ENCODE measurements at regions not wholly inside any gene's neighbourhood (a gene's known extent, or its start where the extent isn't known, plus 50 kb on each side); places are given as distances from the start of the nearest gene placed in this dataset.
"Not testable (repeated sequence)": the region's sequence is repeated elsewhere in the genome, so short reads cannot be mapped to it uniquely, and the experiment has no call there.

DNA sequence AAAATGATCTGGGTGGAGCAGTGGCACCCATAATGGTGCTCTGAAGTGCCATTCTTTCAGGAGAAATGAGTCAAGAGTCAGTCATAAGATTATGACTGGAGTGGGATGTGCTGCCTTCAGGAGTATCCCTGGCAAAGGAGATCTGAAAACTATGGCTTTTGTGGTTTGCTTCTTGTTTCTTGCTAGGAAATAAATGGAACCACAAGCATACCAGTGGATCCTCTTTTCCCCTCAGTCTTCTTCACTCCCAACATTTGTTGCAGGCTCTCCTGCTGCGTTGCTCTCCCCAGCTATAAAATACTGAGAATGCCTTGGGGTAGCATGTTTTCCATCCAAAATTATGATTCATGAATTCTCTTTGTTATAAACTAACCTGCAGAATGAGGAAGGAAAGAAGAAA lies 199.1 kb downstream of the NNT start:
- Histone ChIP-seq H3K36me3 (ENCODE audit: control insufficient read depth in 2 of 2, extremely low read depth in 1 of 2, insufficient read depth in 2 of 2, low read length in 2 of 2) (no peaks in the 10 kb centered on the region), H2AFZ (ENCODE audit: control insufficient read depth, low read length) (peak overlapping the region; percentile 15), H3K27me3 (ENCODE audit: control insufficient read depth, extremely low read depth, insufficient read depth, low read length) (no peaks in the 10 kb centered on the region), H3K4me1 (ENCODE audit: control insufficient read depth, extremely low read depth, insufficient read depth, low read length) (peaks cover 13% of the 10 kb centered on the region), H3K4me2 (ENCODE audit: control insufficient read depth, extremely low read depth, insufficient read depth, low read depth, low read length) (peak overlapping the region; percentile 18), H3K79me2 (ENCODE audit: control insufficient read depth, insufficient read depth, low read length) (no peaks in the 10 kb centered on the region), H4K20me1 (ENCODE audit: control insufficient read depth, extremely low read depth, insufficient read depth, low read length) (no peaks in the 10 kb centered on the region), H3K27ac (ENCODE audit: control insufficient read depth, insufficient read depth, low read length) (peak overlapping the region; percentile 55), H3K9me3 (ENCODE audit: control insufficient read depth, low read depth, low read length) (no peaks in the 10 kb centered on the region), H3K9ac (ENCODE audit: control insufficient read depth, extremely low read depth, insufficient read depth, low read length) (no peak overlapping the region), H3K4me3 (ENCODE audit: control insufficient read depth in 2 of 3, extremely low read depth in 1 of 3, insufficient read depth in 2 of 3, low read depth in 1 of 3, low read length in 3 of 3) (no peak overlapping the region), H3K9me1 (ENCODE audit: control insufficient read depth, extremely low read depth, insufficient read depth, low read length) (no peaks in the 10 kb centered on the region)
- peak; percentile 93 for FAIRE-seq
- no peak for TF ChIP-seq EZH2 (IDR thresholded peaks at IDR 0.05; ENCODE audit: low read length)
- TF ChIP-seq CTCF (optimal IDR thresholded peaks at IDR 0.05 in 1 of 3, IDR thresholded peaks at IDR 0.05 in 1 of 3, conservative IDR thresholded peaks at IDR 0.05 in 1 of 3; ENCODE audit: extremely low read depth in 1 of 3, insufficient read depth in 2 of 3, low read length in 3 of 3), result no peak
- DNase-seq (ENCODE audit: low read depth, low spot score), result peak; percentile 50
- dilution Hi-C loops (cut with MboI; ENCODE audit: extremely low pct_ligation_motif_present, low sequenced_read_pairs), result no loop called here

DNA sequence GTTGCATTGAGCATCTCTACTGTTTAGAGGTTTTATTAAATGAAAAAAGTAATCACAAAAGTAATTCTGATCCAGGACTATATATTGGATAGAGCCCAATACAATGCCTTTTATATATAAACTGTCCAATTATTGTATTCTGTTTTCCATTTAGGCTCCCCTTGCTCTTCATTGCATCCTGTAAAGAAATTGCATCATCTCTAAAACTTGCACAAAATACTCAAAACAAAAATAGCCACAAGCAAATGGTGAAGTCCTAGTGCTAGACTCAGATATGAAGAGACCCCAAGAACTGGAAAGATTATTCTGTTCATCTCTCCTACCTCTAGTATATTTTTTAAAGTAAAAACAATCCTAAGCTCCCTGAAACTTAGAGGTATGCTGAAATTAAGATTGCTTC lies 195.8 kb downstream of the NNT start:
- no peak for FAIRE-seq
- H4K20me1 ChIP-seq (ENCODE audit: control insufficient read depth, extremely low read depth, insufficient read depth, low read length), result no peaks in the 10 kb centered on the region
- no peaks in the 10 kb centered on the region for H3K9me3 ChIP-seq (ENCODE audit: control insufficient read depth, low read depth, low read length)
- H3K27ac ChIP-seq (ENCODE audit: control insufficient read depth, insufficient read depth, low read length), result no peak overlapping the region
- H2AFZ ChIP-seq (ENCODE audit: control insufficient read depth, low read length), result no peak overlapping the region
- dilution Hi-C loops (cut with MboI; ENCODE audit: extremely low pct_ligation_motif_present, low sequenced_read_pairs), result no loop called here
- TF ChIP-seq EZH2 (IDR thresholded peaks at IDR 0.05; ENCODE audit: low read length) (no peak), CTCF (optimal IDR thresholded peaks at IDR 0.05 in 1 of 3, IDR thresholded peaks at IDR 0.05 in 1 of 3, conservative IDR thresholded peaks at IDR 0.05 in 1 of 3; ENCODE audit: extremely low read depth in 1 of 3, insufficient read depth in 2 of 3, low read length in 3 of 3) (no peak)
- no peaks in the 10 kb centered on the region for H3K27me3 ChIP-seq (ENCODE audit: control insufficient read depth, extremely low read depth, insufficient read depth, low read length)
- H3K4me3 ChIP-seq (ENCODE audit: control insufficient read depth in 2 of 3, extremely low read depth in 1 of 3, insufficient read depth in 2 of 3, low read depth in 1 of 3, low read length in 3 of 3), result no peak overlapping the region
- H3K36me3 ChIP-seq (ENCODE audit: control insufficient read depth in 2 of 2, extremely low read depth in 1 of 2, insufficient read depth in 2 of 2, low read length in 2 of 2), result no peaks in the 10 kb centered on the region
- H3K9ac ChIP-seq (ENCODE audit: control insufficient read depth, extremely low read depth, insufficient read depth, low read length), result no peak overlapping the region
- peaks cover 13% of the 10 kb centered on the region for H3K4me1 ChIP-seq (ENCODE audit: control insufficient read depth, extremely low read depth, insufficient read depth, low read length)
- no peaks in the 10 kb centered on the region for H3K9me1 ChIP-seq (ENCODE audit: control insufficient read depth, extremely low read depth, insufficient read depth, low read length)
- no peak for DNase-seq (ENCODE audit: low read depth, low spot score)
- no peak overlapping the region for H3K4me2 ChIP-seq (ENCODE audit: control insufficient read depth, extremely low read depth, insufficient read depth, low read depth, low read length)
- H3K79me2 ChIP-seq (ENCODE audit: control insufficient read depth, insufficient read depth, low read length), result no peaks in the 10 kb centered on the region

- H3K4me3 ChIP-seq (ENCODE audit: control insufficient read depth in 2 of 3, extremely low read depth in 1 of 3, insufficient read depth in 2 of 3, low read depth in 1 of 3, low read length in 3 of 3); H2AFZ ChIP-seq (ENCODE audit: control insufficient read depth, low read length); H3K9ac ChIP-seq (ENCODE audit: control insufficient read depth, extremely low read depth, insufficient read depth, low read length); H3K9me1 ChIP-seq (ENCODE audit: control insufficient read depth, extremely low read depth, insufficient read depth, low read length); H3K9me3 ChIP-seq (ENCODE audit: control insufficient read depth, low read depth, low read length); H3K27ac ChIP-seq (ENCODE audit: control insufficient read depth, insufficient read depth, low read length); H3K4me1 ChIP-seq (ENCODE audit: control insufficient read depth, extremely low read depth, insufficient read depth, low read length); FAIRE-seq; H4K20me1 ChIP-seq (ENCODE audit: control insufficient read depth, extremely low read depth, insufficient read depth, low read length); dilution Hi-C loops (cut with MboI; ENCODE audit: extremely low pct_ligation_motif_present, low sequenced_read_pairs); DNase-seq (ENCODE audit: low read depth, low spot score); H3K27me3 ChIP-seq (ENCODE audit: control insufficient read depth, extremely low read depth, insufficient read depth, low read length); H3K79me2 ChIP-seq (ENCODE audit: control insufficient read depth, insufficient read depth, low read length); H3K4me2 ChIP-seq (ENCODE audit: control insufficient read depth, extremely low read depth, insufficient read depth, low read depth, low read length); H3K36me3 ChIP-seq (ENCODE audit: control insufficient read depth in 2 of 2, extremely low read depth in 1 of 2, insufficient read depth in 2 of 2, low read length in 2 of 2): not testable (repeated sequence)
Measured at GRCh38 chr5:43791880-43792279, 188.9 kb downstream of the NNT start.
